ENCODE measurements at regions not wholly inside any gene's neighbourhood (a gene's known extent, or its start where the extent isn't known, plus 50 kb on each side); places are given as distances from the start of the nearest gene placed in this dataset.

DNA sequence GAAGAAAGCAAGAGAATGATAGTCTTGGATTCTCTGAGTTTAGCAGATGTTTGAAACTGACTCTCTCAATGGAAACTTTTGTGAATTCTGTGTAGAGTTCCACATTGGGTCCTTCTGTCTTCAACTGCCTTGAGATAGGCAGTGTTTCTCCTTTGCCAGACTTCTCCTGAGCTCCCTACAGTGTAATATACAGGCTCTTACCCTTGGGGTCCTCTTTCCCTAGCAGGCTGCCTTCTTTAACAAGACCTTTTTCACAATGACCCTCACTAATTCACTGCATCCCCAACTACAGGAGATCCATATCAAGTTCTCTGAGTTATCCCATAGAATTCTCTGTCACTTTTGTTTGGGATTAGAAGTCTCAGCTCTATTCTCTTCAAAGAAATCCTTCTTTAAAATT, 513.0 kb downstream of the XIRP2 start:
- POLR2A ChIA-PET = no interaction called here
- no peak for DNase-seq (ENCODE audit: extremely low spot score)
- TF ChIP-seq ARNT (IDR thresholded peaks at IDR 0.05) (no peak), CTBP1 (IDR thresholded peaks at IDR 0.05; ENCODE audit: borderline replicate concordance) (no peak), BHLHE40 (IDR thresholded peaks at IDR 0.05; ENCODE audit: borderline replicate concordance) (no peak), SP1 (IDR thresholded peaks at IDR 0.05) (no peak), SUZ12 (IDR thresholded peaks at IDR 0.05) (no peak), HDGF (IDR thresholded peaks at IDR 0.05; ENCODE audit: borderline replicate concordance) (no peak), FOXM1 (IDR thresholded peaks at IDR 0.05; ENCODE audit: borderline replicate concordance) (no peak), FOXA1 (IDR thresholded peaks at IDR 0.05) (no peak), ZNF384 (IDR thresholded peaks at IDR 0.05) (no peak), NFRKB (IDR thresholded peaks at IDR 0.05) (no peak), FOXK2 (IDR thresholded peaks at IDR 0.05) (no peak), L3MBTL2 (conservative IDR thresholded peaks at IDR 0.05) (no peak), TARDBP (IDR thresholded peaks at IDR 0.05) (no peak), ELF4 (IDR thresholded peaks at IDR 0.05) (no peak)
- TF ChIP-seq, protein P1, sequence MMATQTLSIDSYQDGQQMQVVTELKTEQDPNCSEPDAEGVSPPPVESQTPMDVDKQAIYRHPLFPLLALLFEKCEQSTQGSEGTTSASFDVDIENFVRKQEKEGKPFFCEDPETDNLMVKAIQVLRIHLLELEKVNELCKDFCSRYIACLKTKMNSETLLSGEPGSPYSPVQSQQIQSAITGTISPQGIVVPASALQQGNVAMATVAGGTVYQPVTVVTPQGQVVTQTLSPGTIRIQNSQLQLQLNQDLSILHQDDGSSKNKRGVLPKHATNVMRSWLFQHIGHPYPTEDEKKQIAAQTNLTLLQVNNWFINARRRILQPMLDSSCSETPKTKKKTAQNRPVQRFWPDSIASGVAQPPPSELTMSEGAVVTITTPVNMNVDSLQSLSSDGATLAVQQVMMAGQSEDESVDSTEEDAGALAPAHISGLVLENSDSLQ (IDR thresholded peaks at IDR 0.05) = no peak
- CTCF ChIA-PET = interaction anchor here (0.6 kb wide), 1 partner anchor 143 kb away, joined by 3 read pairs; no protein-coding TSS in a partner anchor

DNA sequence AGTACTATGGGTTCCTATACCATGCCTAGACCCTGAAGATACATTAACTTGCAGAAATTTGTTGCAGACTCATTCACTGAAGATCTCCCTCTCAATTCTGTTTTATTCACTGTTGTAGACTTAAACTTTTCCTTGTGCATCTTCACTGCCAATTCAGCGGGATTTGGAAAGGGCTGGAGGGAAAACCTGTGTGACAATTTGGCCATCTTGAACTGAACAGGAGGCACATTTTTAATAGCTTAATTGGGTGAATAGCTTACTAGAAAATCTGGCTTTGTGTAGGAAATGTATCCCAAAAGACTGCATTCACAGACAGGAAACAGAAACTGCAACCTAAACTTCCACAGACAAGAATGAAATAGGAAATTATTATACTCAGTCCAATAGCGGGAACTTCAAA, 512.3 kb downstream of the XIRP2 start:
- ChIA-PET POLR2A (no interaction called here), CTCF (no interaction called here)
- TF ChIP-seq ZNF384 (IDR thresholded peaks at IDR 0.05) (no peak), FOXK2 (IDR thresholded peaks at IDR 0.05) (no peak), BHLHE40 (IDR thresholded peaks at IDR 0.05; ENCODE audit: borderline replicate concordance) (no peak), LEF1 (IDR thresholded peaks at IDR 0.05; ENCODE audit: borderline replicate concordance) (no peak), HDGF (IDR thresholded peaks at IDR 0.05; ENCODE audit: borderline replicate concordance) (no peak), FOXM1 (IDR thresholded peaks at IDR 0.05; ENCODE audit: borderline replicate concordance) (no peak), NFRKB (IDR thresholded peaks at IDR 0.05) (no peak), L3MBTL2 (conservative IDR thresholded peaks at IDR 0.05) (no peak), SUZ12 (IDR thresholded peaks at IDR 0.05) (no peak), FOXA1 (IDR thresholded peaks at IDR 0.05) (no peak), TARDBP (IDR thresholded peaks at IDR 0.05) (no peak), ARNT (IDR thresholded peaks at IDR 0.05) (no peak), SP1 (IDR thresholded peaks at IDR 0.05) (no peak), ELF4 (IDR thresholded peaks at IDR 0.05) (no peak), CTBP1 (IDR thresholded peaks at IDR 0.05; ENCODE audit: borderline replicate concordance) (no peak)
- TF ChIP-seq, protein P1 (IDR thresholded peaks at IDR 0.05) = no peak
- no peak for DNase-seq (ENCODE audit: extremely low spot score)

DNA sequence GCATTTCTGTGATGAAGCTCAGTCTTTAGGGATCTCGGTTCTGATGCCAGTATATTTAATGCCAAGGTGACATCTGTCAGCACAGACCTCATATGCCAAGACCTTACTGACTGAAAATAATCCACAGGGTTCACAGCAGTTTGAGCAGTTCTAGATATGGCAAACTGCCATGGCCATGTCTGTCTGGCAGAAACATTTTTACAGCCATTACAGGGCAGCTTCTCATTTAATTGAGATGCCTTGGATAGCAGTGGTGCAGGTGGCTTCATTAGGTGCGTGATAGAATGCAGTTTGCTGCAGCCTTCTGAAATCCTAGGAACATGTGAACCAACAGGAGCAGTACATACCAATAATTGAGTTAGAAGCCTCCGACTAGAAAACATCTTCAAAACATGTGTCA, 510.6 kb downstream of the XIRP2 start:
- POLR2A ChIA-PET = no interaction called here
- no peak for DNase-seq (ENCODE audit: extremely low spot score)
- CTCF ChIA-PET = no interaction called here

DNA sequence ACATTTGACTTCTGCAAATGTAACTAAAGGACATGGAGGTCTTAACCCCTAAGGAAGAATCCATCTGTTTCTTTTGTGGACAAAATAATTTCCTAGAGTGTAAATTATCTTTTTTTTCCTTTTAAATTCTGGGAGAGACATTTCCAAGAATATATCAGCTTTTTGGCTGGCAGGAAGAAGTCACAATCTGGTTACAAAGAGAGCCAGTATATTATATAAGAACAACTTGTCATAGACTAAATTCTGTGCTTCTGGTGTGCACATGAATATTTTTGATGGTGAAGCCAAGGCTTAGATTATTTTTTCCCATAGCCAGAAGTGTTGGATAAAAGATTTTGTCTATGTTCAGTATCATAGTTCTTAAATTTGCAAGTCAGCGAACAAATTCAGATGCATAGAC, 500.6 kb downstream of the XIRP2 start:
- TF ChIP-seq FOXM1 (IDR thresholded peaks at IDR 0.05; ENCODE audit: borderline replicate concordance) (no peak), SUZ12 (IDR thresholded peaks at IDR 0.05) (no peak), HDGF (IDR thresholded peaks at IDR 0.05; ENCODE audit: borderline replicate concordance) (no peak), NFRKB (IDR thresholded peaks at IDR 0.05) (no peak), ELF4 (IDR thresholded peaks at IDR 0.05) (no peak), L3MBTL2 (conservative IDR thresholded peaks at IDR 0.05) (no peak), LEF1 (IDR thresholded peaks at IDR 0.05; ENCODE audit: borderline replicate concordance) (no peak), TARDBP (IDR thresholded peaks at IDR 0.05) (no peak), FOXA1 (IDR thresholded peaks at IDR 0.05) (no peak), CTBP1 (IDR thresholded peaks at IDR 0.05; ENCODE audit: borderline replicate concordance) (no peak), ZNF384 (IDR thresholded peaks at IDR 0.05) (no peak), ARNT (IDR thresholded peaks at IDR 0.05) (no peak), FOXK2 (IDR thresholded peaks at IDR 0.05) (no peak), SP1 (IDR thresholded peaks at IDR 0.05) (no peak)
- TF ChIP-seq, protein P1 (IDR thresholded peaks at IDR 0.05) = no peak
- no peak for DNase-seq (ENCODE audit: extremely low spot score)
- CTCF ChIA-PET = no interaction called here
- POLR2A ChIA-PET = no interaction called here

More for the DNA sequence above, 510.6 kb downstream of the XIRP2 start:
- TF ChIP-seq SP1 (IDR thresholded peaks at IDR 0.05) = no peak

DNA sequence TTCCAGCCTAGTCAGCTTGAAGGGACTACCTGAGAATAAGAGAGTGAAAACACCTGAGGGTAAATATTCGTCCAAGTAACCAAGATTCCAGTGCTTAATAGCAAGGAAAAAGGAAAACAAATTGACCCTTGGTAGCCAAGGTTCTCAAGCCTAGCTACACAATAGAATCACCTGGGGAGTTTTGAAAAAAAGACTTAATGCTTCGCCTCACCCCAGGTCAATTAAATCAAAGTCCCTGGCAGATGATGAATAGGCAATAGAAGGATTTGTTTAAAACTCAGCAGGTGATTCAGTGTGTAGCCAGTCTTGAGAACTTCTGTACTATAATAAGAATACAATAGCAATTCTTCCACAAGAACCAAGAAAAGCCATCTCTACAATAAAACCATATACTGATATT, 500.2 kb downstream of the XIRP2 start:
- no peak for DNase-seq (ENCODE audit: extremely low spot score)
- TF ChIP-seq TARDBP (IDR thresholded peaks at IDR 0.05) = no peak
- TF ChIP-seq BHLHE40 (IDR thresholded peaks at IDR 0.05; ENCODE audit: borderline replicate concordance) = no peak
- TF ChIP-seq ARNT (IDR thresholded peaks at IDR 0.05) = no peak
- no peak for TF ChIP-seq NFRKB (IDR thresholded peaks at IDR 0.05)
- TF ChIP-seq, protein P1 (IDR thresholded peaks at IDR 0.05) = no peak
- TF ChIP-seq ZNF384 (IDR thresholded peaks at IDR 0.05) = no peak
- ChIA-PET POLR2A (no interaction called here), CTCF (no interaction called here)

DNA sequence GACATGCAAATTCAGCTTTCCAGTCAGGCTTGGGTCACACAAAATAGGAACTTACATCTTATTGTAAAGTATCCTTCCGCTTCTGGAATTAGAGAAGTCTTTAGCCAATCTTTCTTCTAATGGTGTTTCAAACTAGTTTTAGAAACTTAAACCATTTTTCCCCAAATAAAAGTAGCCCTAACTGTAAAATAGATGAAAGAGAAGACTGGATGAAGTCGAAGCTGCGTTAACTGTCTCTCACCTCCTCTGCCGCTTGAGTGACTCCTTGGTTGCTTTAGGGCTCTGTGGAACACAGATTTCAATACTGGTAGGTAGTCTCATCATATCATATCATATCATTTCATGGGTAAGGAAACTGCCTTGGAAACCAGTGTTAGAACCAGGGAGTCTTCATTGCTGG, 498.4 kb downstream of the XIRP2 start:
- TF ChIP-seq ARNT (IDR thresholded peaks at IDR 0.05) = no peak
- no peak for TF ChIP-seq FOXM1 (IDR thresholded peaks at IDR 0.05; ENCODE audit: borderline replicate concordance)
- TF ChIP-seq SP1 (IDR thresholded peaks at IDR 0.05) = no peak
- TF ChIP-seq NFRKB (IDR thresholded peaks at IDR 0.05) = no peak
- no peak for TF ChIP-seq ELF4 (IDR thresholded peaks at IDR 0.05)
- TF ChIP-seq SUZ12 (IDR thresholded peaks at IDR 0.05) = no peak
- no peak for TF ChIP-seq L3MBTL2 (conservative IDR thresholded peaks at IDR 0.05)
- TF ChIP-seq FOXK2 (IDR thresholded peaks at IDR 0.05) = no peak
- TF ChIP-seq TARDBP (IDR thresholded peaks at IDR 0.05) = no peak
- TF ChIP-seq ZNF384 (IDR thresholded peaks at IDR 0.05) = no peak
- no peak for TF ChIP-seq LEF1 (IDR thresholded peaks at IDR 0.05; ENCODE audit: borderline replicate concordance)
- no peak for TF ChIP-seq FOXA1 (IDR thresholded peaks at IDR 0.05)
- TF ChIP-seq CTBP1 (IDR thresholded peaks at IDR 0.05; ENCODE audit: borderline replicate concordance) = no peak
- TF ChIP-seq HDGF (IDR thresholded peaks at IDR 0.05; ENCODE audit: borderline replicate concordance) = no peak
- no peak for TF ChIP-seq BHLHE40 (IDR thresholded peaks at IDR 0.05; ENCODE audit: borderline replicate concordance)

More for the DNA sequence above, 498.4 kb downstream of the XIRP2 start:
- no peak for DNase-seq (ENCODE audit: extremely low spot score)
- ChIA-PET POLR2A (no interaction called here), CTCF (no interaction called here)
